ENCODE measurements at regions not wholly inside any gene's neighbourhood (a gene's known extent, or its start where the extent isn't known, plus 50 kb on each side); places are given as distances from the start of the nearest gene placed in this dataset.

- H3K79me2 ChIP-seq (ENCODE audit: control insufficient read depth, insufficient read depth, low read length), result no peaks in the 10 kb centered on the region
- ChIA-PET SMC1A (ENCODE audit: uncharacterized antibody, unreplicated experiment) (no interaction called here), CTCF (no interaction called here), RAD21 (ENCODE audit: unreplicated experiment) (no interaction called here), POLR2A (no interaction called here)
- no peak for FAIRE-seq
- 37% methylated on average over 6 of the region's 6 CpGs for WGBS (ENCODE audit: insufficient coverage, insufficient replicate concordance, low lambda C conversion rate, missing lambda C conversion rate)
- H3K4me1 ChIP-seq (ENCODE audit: control insufficient read depth, insufficient read depth, low read length), result no peaks in the 10 kb centered on the region
- no peak overlapping the region for H3K4me3 ChIP-seq
- intact Hi-C loops (cut with micrococcal nuclease; ENCODE audit: unreplicated experiment), result no loop called here
- ATAC-seq, result no peak
- TF ChIP-seq NFIC (IDR thresholded peaks at IDR 0.05; ENCODE audit: low read depth, low read length), result no peak
- no peak for TF ChIP-seq TCF3 (IDR thresholded peaks at IDR 0.05; ENCODE audit: borderline replicate concordance, insufficient read depth, low read depth, low read length)
- no peak for TF ChIP-seq SMAD5 (IDR thresholded peaks at IDR 0.05; ENCODE audit: low read depth)
- no peak for TF ChIP-seq BCL3 (IDR thresholded peaks at IDR 0.05; ENCODE audit: borderline replicate concordance, insufficient read depth, low read depth, low read length, poor library complexity, severe bottlenecking)
- TF ChIP-seq EGR1 (IDR thresholded peaks at IDR 0.05; ENCODE audit: borderline replicate concordance in 1 of 2, low read depth in 2 of 2, low read length in 2 of 2), result no peak
- no peak for TF ChIP-seq RFX5 (IDR thresholded peaks at IDR 0.05; ENCODE audit: low read depth, low read length)
- TF ChIP-seq PBX3 (IDR thresholded peaks at IDR 0.05; ENCODE audit: insufficient replicate concordance, low read depth, low read length), result no peak
- no peak for TF ChIP-seq MAX (IDR thresholded peaks at IDR 0.05; ENCODE audit: low read depth, low read length)
- no peak for TF ChIP-seq RELB (IDR thresholded peaks at IDR 0.05; ENCODE audit: low read depth)
- no peak for TF ChIP-seq RAD21 (IDR thresholded peaks at IDR 0.05; ENCODE audit: insufficient read depth, low read depth, low read length)
- TF ChIP-seq SREBF1 (IDR thresholded peaks at IDR 0.05; ENCODE audit: low read length), result no peak
- no peak for TF ChIP-seq IRF5 (IDR thresholded peaks at IDR 0.05; ENCODE audit: borderline replicate concordance)
- H3K36me3 ChIP-seq (ENCODE audit: control insufficient read depth in 2 of 2, insufficient read depth in 2 of 2, low read length in 1 of 2), result no peaks in the 10 kb centered on the region
- no peak for DNase-seq (ENCODE audit: low read depth, low spot score)
- H2AFZ ChIP-seq (ENCODE audit: control insufficient read depth, low read depth, low read length), result no peak overlapping the region
- H3K4me2 ChIP-seq (ENCODE audit: control insufficient read depth, insufficient read depth), result no peak overlapping the region
- peaks cover 0 to 3% of the 10 kb centered on the region in 2 experiments; a peak in 2 of 4 replicates for H3K27me3 ChIP-seq (replicated peaks in 1 of 2; ENCODE audit: control insufficient read depth in 2 of 2, insufficient read depth in 2 of 2, low read length in 1 of 2)
- H3K9ac ChIP-seq (ENCODE audit: control insufficient read depth, insufficient read depth, low read length), result no peak overlapping the region
- in situ Hi-C loops (cut with MboI), result no loop called here
- H3K27ac ChIP-seq (ENCODE audit: control insufficient read depth, insufficient read depth), result no peak overlapping the region
- BruUV-seq (replicated peaks), result no TSS peak
- H4K20me1 ChIP-seq (ENCODE audit: control insufficient read depth, insufficient read depth), result no peaks in the 10 kb centered on the region
- H3K9me3 ChIP-seq (replicated peaks; ENCODE audit: control insufficient read depth, insufficient read depth, low read length), result no peaks in the 10 kb centered on the region
These were observed 78.3 kb upstream of the SHISAL1 start for GRCh38 chr22:44391015-44391414.

Measured in GM12878 (cell line).